GM19035 (cell line): ENCODE measurements at regions not wholly inside any gene's neighbourhood (a gene's known extent, or its start where the extent isn't known, plus 50 kb on each side); places are given as distances from the start of the nearest gene placed in this dataset.

Source experiments
- ATAC-seq: cut with Tn5 transposase; IDR thresholded peaks from one replicate; pipeline ENCODE4 v1.9.1; 2021; ENCODE audit not compliant: unreplicated experiment

GRCh38 chr11:92644595-92645445 lies 324.6 kb upstream of the MTNR1B start:
- no peak for ATAC-seq

GRCh38 chr11:92651159-92651558 lies 318.3 kb upstream of the MTNR1B start:
- ATAC-seq: no peak

- no peak for ATAC-seq
Measured at GRCh38 chr11:92653454-92653853, 316.0 kb upstream of the MTNR1B start.

- no peak for ATAC-seq
Measured at GRCh38 chr11:92656783-92657182, 312.7 kb upstream of the MTNR1B start.

- ATAC-seq: no peak
Measured at GRCh38 chr11:92657226-92657625, 312.2 kb upstream of the MTNR1B start.

DNA sequence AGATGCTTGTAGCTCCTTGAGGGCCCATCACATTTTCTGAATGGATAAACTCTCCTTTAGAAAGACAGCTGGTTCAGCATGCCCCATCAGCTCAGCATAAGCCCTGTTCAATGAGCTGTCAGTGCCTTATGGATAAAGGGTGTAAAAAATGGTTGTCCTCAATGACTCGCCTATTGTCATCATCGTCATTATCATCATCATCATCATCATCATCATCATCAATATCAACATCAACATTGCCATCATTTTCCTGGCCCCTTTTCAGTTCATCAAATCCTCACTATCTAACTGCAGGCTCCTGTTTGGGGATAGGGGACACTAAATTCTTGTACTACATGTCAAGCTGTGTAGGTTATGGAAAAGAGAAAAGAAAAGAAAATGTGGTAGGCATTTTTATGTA lies 310.7 kb upstream of the MTNR1B start:
- ATAC-seq: no peak

DNA sequence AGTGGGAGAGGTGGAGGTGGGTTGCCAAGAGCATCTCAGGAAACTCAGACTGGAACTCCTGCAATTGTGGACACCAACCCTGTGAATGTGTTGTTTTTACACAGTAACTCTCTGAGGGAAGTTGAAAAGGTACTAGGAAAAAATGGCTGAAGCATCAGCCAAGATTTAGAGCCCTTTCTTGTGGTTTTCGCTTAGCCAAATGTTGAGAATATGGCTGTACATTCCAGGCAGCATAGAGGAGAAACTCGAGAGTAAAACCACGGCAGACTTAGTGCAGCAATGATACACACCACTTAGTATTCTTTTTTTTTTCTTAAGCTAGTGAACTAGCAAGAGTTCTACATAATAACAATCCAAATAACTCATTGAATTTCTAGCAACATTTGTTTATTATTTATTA lies 309.7 kb upstream of the MTNR1B start:
- ATAC-seq: no peak

GRCh38 chr11:92662601-92663360 lies 306.7 kb upstream of the MTNR1B start:
- no peak for ATAC-seq

DNA sequence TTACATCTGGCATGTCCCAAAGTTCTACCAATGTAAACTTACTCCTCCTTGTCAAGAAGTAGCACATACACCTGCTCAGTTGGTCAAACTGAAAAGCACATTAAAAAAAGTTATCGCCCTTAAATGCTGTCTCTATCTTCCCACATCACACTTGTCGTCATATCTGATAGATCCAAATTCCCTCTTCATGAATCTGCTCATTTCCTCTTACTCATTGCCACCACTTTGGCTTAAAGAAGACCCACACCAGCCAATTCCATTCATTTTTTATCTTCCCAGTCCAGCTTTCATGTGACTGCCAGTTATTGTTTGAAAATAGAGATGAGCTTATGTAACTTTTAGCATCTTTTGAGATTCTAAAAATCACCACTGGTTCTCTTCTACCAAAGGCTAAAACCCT lies 305.9 kb upstream of the MTNR1B start:
- ATAC-seq: no peak

GRCh38 chr11:92667486-92668152 lies 301.8 kb upstream of the MTNR1B start:
- ATAC-seq: no peak

DNA sequence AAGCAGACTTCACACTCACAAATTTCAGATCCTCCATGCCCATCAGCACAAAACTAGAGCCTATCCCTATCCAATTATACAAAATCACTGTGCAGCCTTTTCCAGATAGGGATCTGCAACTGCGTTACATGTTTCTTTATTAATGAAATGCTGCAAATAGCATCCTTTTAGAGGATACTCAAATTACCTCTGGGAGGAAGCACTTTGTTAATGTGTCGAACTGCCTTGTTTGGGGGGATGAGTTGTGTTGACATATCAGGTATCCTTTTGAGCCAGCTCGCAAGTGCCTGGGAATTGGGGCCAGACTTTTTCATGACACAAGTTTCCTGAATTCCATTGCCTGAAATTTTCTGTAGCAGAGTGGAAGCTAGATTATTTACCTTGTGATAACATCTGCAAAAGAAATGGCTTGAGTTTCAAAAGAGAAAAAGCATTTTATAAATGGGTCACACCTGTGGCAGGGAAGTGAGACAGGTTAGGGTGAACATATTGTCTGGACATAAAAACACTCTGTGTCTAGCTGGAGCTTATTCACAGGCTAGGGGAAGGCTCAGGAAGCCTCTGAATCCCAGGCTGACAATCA lies 299.1 kb upstream of the MTNR1B start:
- ATAC-seq: no peak

DNA sequence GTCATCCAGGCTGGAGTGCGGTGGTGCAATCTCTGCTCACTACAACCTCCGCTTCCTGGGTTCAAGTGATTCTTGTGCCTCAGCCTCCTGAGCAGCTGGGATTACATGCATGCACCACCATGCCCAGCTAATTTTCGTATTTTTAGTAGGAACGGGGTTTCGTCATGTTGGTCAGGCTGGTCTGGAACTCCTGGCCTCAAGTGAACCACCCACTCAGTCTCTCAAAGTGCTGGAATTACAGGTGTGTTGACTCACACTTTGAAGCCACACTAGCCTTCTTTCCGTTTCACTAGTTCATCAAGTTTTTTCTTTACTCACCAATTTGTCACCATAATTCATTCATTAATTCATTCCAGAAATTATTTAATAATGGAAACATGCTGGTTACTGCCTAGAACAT lies 298.4 kb upstream of the MTNR1B start:
- ATAC-seq: no peak

- ATAC-seq: no peak
Measured at GRCh38 chr11:92675303-92675702, 294.1 kb upstream of the MTNR1B start.

DNA sequence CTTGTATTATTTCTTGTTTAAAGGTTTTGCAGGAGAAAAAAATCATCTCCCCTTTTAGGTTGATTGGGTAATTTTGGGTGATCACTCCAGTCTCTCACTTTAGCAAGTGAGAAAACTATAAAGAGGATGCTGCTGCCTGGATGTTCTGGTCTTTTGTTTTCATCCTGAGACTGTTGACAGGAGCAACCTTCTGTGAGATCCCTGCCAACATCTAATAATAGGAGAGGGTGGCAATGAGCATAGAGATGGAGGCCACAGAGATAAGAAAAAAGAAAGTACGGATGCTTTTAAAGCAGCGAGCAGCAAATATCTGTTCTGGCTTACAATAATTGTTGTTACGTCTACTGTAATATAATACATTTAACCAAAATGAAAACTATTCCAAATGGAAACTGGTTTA lies 293.6 kb upstream of the MTNR1B start:
- no peak for ATAC-seq

DNA sequence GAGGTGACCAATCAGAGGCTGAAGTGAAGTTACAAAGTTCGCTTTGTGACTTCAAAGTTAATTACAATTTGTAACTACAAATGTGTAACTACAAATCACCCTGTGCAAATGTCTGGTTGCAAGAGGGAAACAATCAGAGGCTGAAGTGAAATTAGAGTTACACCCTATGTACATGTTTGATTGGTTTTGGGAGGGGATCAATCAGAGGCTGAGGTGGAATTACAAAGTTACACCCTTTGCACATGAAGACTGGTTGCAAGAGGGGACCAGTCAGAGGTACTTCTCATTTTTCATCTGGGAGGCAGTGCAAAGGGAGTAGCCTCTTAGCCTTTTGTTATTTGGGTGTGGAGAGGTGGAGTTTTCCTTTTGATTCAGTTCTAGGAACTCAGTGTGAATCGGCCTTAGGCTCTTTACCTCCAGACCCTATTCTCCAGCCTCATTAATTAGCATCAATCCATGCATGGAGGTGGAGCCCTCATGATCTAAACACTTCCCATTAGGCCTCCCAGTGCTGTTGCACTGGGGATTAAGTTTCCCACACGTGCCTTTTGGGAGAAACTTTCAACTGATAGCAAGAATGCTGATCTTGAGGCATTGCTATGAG lies 291.3 kb upstream of the MTNR1B start:
- no peak for ATAC-seq

DNA sequence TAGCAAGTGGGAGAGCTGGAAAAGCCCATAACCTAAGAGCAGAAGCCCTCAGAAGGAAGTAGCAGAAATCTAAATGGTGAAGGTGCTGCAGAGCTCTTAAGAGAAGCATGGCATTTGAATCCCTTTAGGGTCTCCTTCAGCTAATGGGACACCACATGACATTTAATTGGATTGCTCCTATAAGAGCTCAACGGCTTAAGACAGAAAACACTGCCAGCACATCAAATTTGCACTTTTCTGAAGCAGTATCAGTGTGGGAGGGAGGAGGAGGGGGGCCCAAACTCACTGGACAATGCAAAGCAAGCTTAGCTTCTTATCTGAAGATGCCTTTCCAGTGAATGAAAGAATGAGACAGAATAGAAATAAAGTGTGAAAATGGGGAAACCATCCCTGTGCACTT lies 287.9 kb upstream of the MTNR1B start:
- ATAC-seq: no peak

- ATAC-seq: no peak
Measured at GRCh38 chr11:92682136-92682535, 287.3 kb upstream of the MTNR1B start.

DNA sequence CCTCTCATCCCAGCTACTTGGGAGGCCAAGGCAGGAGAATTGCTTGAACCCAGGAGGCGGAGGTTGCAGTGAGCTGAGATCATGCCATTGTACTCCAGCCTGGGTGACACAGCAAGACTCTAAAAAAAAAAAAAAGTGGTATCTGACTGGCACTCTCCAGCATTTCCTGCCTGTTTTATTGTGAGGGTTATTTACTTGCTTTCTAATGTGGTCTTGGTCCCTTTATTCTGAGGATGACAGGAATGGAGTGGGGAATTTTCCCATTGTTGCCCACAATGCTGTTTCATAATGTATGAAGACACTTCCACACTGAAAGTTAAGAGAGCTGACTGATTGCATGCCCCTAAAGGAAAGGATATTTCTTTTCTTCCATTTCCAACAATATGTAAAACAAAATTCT lies 286.5 kb upstream of the MTNR1B start:
- no peak for ATAC-seq

DNA sequence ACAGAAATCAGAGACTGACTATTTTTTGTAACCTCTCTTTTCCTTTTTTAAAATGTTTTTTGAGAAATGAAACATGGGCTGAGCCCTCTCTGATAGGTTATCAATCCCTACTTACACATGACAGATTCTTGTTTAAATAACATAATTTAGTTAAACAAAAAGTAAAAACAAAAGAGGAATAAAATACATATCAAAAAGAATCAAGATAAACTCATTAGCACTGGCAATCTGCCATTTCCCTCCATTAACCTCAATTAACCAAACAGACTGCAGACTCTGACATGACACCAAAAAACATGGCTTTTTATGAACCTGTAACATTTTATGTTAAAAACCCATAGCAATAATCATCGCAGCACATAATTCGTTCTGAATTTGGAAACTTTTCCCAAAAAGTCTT lies 284.4 kb upstream of the MTNR1B start:
- no peak for ATAC-seq

DNA sequence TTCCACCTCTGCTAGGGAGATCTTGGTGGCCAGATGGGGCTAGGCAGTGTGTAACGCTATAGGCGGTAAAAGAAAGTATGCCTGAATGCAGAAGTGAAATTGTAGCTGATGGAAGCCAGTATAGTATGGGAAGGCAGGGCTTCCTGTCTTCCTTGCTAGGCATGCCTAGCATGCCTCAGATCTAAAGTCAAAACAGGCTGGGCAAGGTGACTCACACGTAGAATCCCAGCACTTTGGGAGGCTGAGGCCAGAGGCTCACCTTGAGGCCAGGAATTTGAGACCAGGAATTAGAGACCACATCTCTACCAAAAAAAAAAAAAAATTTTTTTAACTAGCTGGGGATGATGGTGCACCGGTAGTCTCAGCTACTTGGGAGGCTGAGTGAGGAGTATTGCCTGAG lies 281.7 kb upstream of the MTNR1B start:
- no peak for ATAC-seq

DNA sequence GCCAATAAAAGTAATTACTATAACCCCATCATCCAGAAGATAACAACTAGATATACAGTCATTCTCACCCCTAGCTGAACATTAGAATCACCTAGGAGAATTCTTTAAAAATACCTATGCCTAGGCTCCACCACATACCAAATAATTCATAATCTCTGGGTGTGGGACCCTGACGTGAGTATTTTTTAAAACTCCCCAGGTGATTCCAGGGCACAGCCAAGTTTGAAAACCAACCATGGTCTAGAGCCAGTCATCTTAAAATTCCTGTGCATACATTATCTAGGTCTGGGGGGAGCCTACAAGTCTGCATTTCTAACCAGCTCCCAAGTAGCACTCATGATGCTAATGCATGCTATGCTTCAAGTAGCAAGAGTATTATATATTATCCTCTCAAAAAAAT lies 281.0 kb upstream of the MTNR1B start:
- no peak for ATAC-seq
